Loucy (cell line): ENCODE measurements at regions not wholly inside any gene's neighbourhood (a gene's known extent, or its start where the extent isn't known, plus 50 kb on each side); places are given as distances from the start of the nearest gene placed in this dataset.

ENCODE experiments used
- EZH2phosphoT487 ChIP-seq: fragments of 200-600 bp; IDR thresholded peaks from 2 replicates; pipeline ENCODE4 v1.6.1; 2018; ENCODE audit warnings: antibody characterized with exemption, mild to moderate bottlenecking, moderate library complexity, borderline replicate concordance
- TF ChIP-seq, protein P1 (sequence below): fragments of 200-600 bp; sonication (generic); conservative IDR thresholded peaks from 2 replicates; pipeline ENCODE4 v1.5.1; 2014; ENCODE audit warnings: mild to moderate bottlenecking, antibody characterized with exemption, low read length

DNA sequence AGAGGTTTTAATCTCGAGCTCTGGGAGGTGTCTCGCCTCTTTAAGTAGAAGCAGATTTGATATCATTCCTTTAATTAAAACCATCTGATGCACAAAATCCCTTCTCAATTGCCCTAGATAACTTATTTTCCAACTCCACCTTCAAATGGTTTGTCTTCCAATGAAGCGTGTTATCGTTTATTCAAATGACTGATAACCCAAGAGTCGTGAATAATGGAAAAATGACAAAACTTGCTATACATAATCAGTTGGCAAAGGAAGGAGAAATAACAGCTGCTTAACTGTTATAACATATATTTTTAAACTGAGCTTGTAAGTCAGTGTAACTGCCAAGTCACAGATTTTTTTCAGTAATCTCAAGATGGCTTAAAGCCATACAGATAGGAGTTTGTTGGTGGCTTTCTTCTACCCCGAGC is 144.6 kb downstream of the QPCT start:
- TF ChIP-seq, protein P1, sequence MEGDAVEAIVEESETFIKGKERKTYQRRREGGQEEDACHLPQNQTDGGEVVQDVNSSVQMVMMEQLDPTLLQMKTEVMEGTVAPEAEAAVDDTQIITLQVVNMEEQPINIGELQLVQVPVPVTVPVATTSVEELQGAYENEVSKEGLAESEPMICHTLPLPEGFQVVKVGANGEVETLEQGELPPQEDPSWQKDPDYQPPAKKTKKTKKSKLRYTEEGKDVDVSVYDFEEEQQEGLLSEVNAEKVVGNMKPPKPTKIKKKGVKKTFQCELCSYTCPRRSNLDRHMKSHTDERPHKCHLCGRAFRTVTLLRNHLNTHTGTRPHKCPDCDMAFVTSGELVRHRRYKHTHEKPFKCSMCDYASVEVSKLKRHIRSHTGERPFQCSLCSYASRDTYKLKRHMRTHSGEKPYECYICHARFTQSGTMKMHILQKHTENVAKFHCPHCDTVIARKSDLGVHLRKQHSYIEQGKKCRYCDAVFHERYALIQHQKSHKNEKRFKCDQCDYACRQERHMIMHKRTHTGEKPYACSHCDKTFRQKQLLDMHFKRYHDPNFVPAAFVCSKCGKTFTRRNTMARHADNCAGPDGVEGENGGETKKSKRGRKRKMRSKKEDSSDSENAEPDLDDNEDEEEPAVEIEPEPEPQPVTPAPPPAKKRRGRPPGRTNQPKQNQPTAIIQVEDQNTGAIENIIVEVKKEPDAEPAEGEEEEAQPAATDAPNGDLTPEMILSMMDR: no peak
- no peak for TF ChIP-seq EZH2phosphoT487
